ENCODE measurements at regions not wholly inside any gene's neighbourhood (a gene's known extent, or its start where the extent isn't known, plus 50 kb on each side); places are given as distances from the start of the nearest gene placed in this dataset.

- TF ChIP-seq EZH2phosphoT487 (IDR thresholded peaks at IDR 0.05; ENCODE audit: borderline replicate concordance, low read depth, low read length) = no peak
- no peak for TF ChIP-seq CTCF (conservative IDR thresholded peaks at IDR 0.05; ENCODE audit: low read length)
- DNase-seq (ENCODE audit: low spot score) = no peak
- POLR2A ChIA-PET = interaction anchor here (1.3 to 4.9 kb wide), 4 partner anchors 10 to 18 kb away, joined by 3 to 30 read pairs (median 5); no protein-coding TSS in a partner anchor
- CTCF ChIA-PET (ENCODE audit: unreplicated experiment) = no interaction called here
- H2AFZ ChIP-seq (ENCODE audit: low read length) = no peak overlapping the region
- H3K9me3 ChIP-seq (ENCODE audit: low read length) = peaks cover 7% of the 10 kb centered on the region; the same call in 1 of the 2 replicates
- no peak overlapping the region for H3K4me2 ChIP-seq (ENCODE audit: low read length)
- intact Hi-C loops (cut with micrococcal nuclease; ENCODE audit: unreplicated experiment) = no loop called here
- no peaks in the 10 kb centered on the region for H4K20me1 ChIP-seq (ENCODE audit: insufficient read depth, low read length)
- no peaks in the 10 kb centered on the region for H3K9me2 ChIP-seq (ENCODE audit: insufficient read depth, low read length)
- H3K36me3 ChIP-seq (ENCODE audit: insufficient read depth, low read length) = no peaks in the 10 kb centered on the region
- no peaks in the 10 kb centered on the region for H3K79me2 ChIP-seq (ENCODE audit: insufficient read depth, low read depth, low read length)
- no peaks in the 10 kb centered on the region for H3K4me1 ChIP-seq (ENCODE audit: insufficient read depth, low read length, poor library complexity, severe bottlenecking)
- H3K27ac ChIP-seq (ENCODE audit: low read depth, low read length, poor library complexity, severe bottlenecking) = no peak overlapping the region
- BruUV-seq (replicated peaks) = no TSS peak
- no peak overlapping the region for H3K4me3 ChIP-seq (ENCODE audit: low read depth, low read length, poor library complexity, severe bottlenecking)
These were observed 360.6 kb downstream of the EFNA5 start for GRCh38 chr5:107310181-107310580.

GRCh38 chr5:107306594-107306993 lies 364.1 kb downstream of the EFNA5 start:
- Histone ChIP-seq H3K27ac (ENCODE audit: low read depth, low read length, poor library complexity, severe bottlenecking) (no peak overlapping the region), H3K4me2 (ENCODE audit: low read length) (no peak overlapping the region), H3K79me2 (ENCODE audit: insufficient read depth, low read depth, low read length) (no peaks in the 10 kb centered on the region), H2AFZ (ENCODE audit: low read length) (no peak overlapping the region), H3K4me1 (ENCODE audit: insufficient read depth, low read length, poor library complexity, severe bottlenecking) (peaks cover 18% of the 10 kb centered on the region), H3K36me3 (ENCODE audit: insufficient read depth, low read length) (no peaks in the 10 kb centered on the region), H3K4me3 (ENCODE audit: low read depth, low read length, poor library complexity, severe bottlenecking) (no peak overlapping the region), H3K9me3 (ENCODE audit: low read length) (no peaks in the 10 kb centered on the region), H3K9me2 (ENCODE audit: insufficient read depth, low read length) (no peaks in the 10 kb centered on the region), H4K20me1 (ENCODE audit: insufficient read depth, low read length) (no peaks in the 10 kb centered on the region)
- no TSS peak for BruUV-seq (replicated peaks)
- TF ChIP-seq EZH2phosphoT487 (IDR thresholded peaks at IDR 0.05; ENCODE audit: borderline replicate concordance, low read depth, low read length) (no peak), CTCF (conservative IDR thresholded peaks at IDR 0.05; ENCODE audit: low read length) (no peak)
- ChIA-PET CTCF (ENCODE audit: unreplicated experiment) (interaction anchor here (1.1 kb wide), 1 partner anchor 18 kb away, joined by 3 read pairs; no protein-coding TSS in a partner anchor), POLR2A (interaction anchor here (0.6 to 2.1 kb wide), 10 partner anchors 9 to 321 kb away, joined by 3 to 6 read pairs (median 3); no protein-coding TSS in a partner anchor)
- DNase-seq (ENCODE audit: low spot score) = peak; percentile 13
- intact Hi-C loops (cut with micrococcal nuclease; ENCODE audit: unreplicated experiment) = loop anchor here (2.0 to 5.0 kb wide), 3 partner anchors 206 to 366 kb away; partner anchors contain the start of gene EFNA5

GRCh38 chr5:107306002-107306401 lies 364.7 kb downstream of the EFNA5 start:
- no peak for DNase-seq (ENCODE audit: low spot score)
- BruUV-seq (replicated peaks) = no TSS peak
- H3K79me2 ChIP-seq (ENCODE audit: insufficient read depth, low read depth, low read length) = no peaks in the 10 kb centered on the region
- H3K4me2 ChIP-seq (ENCODE audit: low read length) = no peak overlapping the region
- H3K4me1 ChIP-seq (ENCODE audit: insufficient read depth, low read length, poor library complexity, severe bottlenecking) = peaks cover 18% of the 10 kb centered on the region
- H3K4me3 ChIP-seq (ENCODE audit: low read depth, low read length, poor library complexity, severe bottlenecking) = no peak overlapping the region
- ChIA-PET CTCF (ENCODE audit: unreplicated experiment) (no interaction called here), POLR2A (interaction anchor here (0.6 to 1.3 kb wide), 8 partner anchors 10 to 322 kb away, joined by 3 to 5 read pairs (median 4); no protein-coding TSS in a partner anchor)
- no peaks in the 10 kb centered on the region for H4K20me1 ChIP-seq (ENCODE audit: insufficient read depth, low read length)
- intact Hi-C loops (cut with micrococcal nuclease; ENCODE audit: unreplicated experiment) = loop anchor here (2.0 to 5.0 kb wide), 3 partner anchors 206 to 366 kb away; partner anchors contain the start of gene EFNA5
- H3K9me3 ChIP-seq (ENCODE audit: low read length) = no peaks in the 10 kb centered on the region
- H3K36me3 ChIP-seq (ENCODE audit: insufficient read depth, low read length) = no peaks in the 10 kb centered on the region
- no peak overlapping the region for H2AFZ ChIP-seq (ENCODE audit: low read length)
- TF ChIP-seq EZH2phosphoT487 (IDR thresholded peaks at IDR 0.05; ENCODE audit: borderline replicate concordance, low read depth, low read length) (no peak), CTCF (conservative IDR thresholded peaks at IDR 0.05; ENCODE audit: low read length) (no peak)
- H3K27ac ChIP-seq (ENCODE audit: low read depth, low read length, poor library complexity, severe bottlenecking) = no peak overlapping the region
- H3K9me2 ChIP-seq (ENCODE audit: insufficient read depth, low read length) = no peaks in the 10 kb centered on the region
